Left lung (tissue), 4 donors: ENCODE measurements at regions not wholly inside any gene's neighbourhood (a gene's known extent, or its start where the extent isn't known, plus 50 kb on each side); places are given as distances from the start of the nearest gene placed in this dataset.
A peak's percentile ranks its signal among the peaks of the same experiment; 100 is the strongest.
"Not testable (repeated sequence)": the region's sequence is repeated elsewhere in the genome, so short reads cannot be mapped to it uniquely, and the experiment has no call there.

Experiments
- ATAC-seq: fragments of 200-7000 bp; cut with Tn5 transposase; one replicate; pipeline ENCODE4 v1.9.1; 2020; ENCODE audit warnings: moderate library complexity
- DNase-seq, 4 donors: peaks; one replicate each; pipeline ENCODE4 v3.0.0-alpha.2; 2013 to 2020
- H3K27ac ChIP-seq, 2 donors: fragments of 200-600 bp; sonication (generic) in 1 of 2; one replicate each; pipeline versions ENCODE4 v1.5.0 to v1.8.0; 2020 to 2021
- H3K27me3 ChIP-seq, 2 donors: fragments of 200-600 bp; sonication (generic) in 1 of 2; one replicate each; pipeline versions ENCODE4 v1.5.0 to v1.8.0; 2020 to 2021
- H3K36me3 ChIP-seq, 2 donors: fragments of 200-600 bp; sonication (generic) in 1 of 2; one replicate each; pipeline versions ENCODE4 v1.5.0 to v1.8.0; 2020 to 2021
- H3K4me1 ChIP-seq, 2 donors: fragments of 200-600 bp; one replicate each; pipeline ENCODE4 v1.8.0; 2021
- H3K4me3 ChIP-seq, 2 donors: fragments of 200-600 bp; sonication (generic) in 1 of 2; one replicate each; pipeline versions ENCODE4 v1.5.0 to v1.8.0; 2020 to 2021; ENCODE audit warnings: mild to moderate bottlenecking in 1 of 2
- H3K9me3 ChIP-seq, 2 donors: fragments of 200-600 bp; sonication (generic) in 1 of 2; one replicate each; pipeline versions ENCODE4 v1.5.0 to v1.8.0; 2020 to 2021
- CTCF ChIP-seq, 2 donors: fragments of 200-600 bp; sonication (generic) in 1 of 2; IDR thresholded peaks; one replicate each; pipeline versions ENCODE4 v1.5.0 to v1.8.0; 2021; ENCODE audit warnings: antibody characterized with exemption in 2 of 2
- intact Hi-C, 2 donors: fragments of 100-400 bp; cut with DNase I; formaldehyde crosslinking; loops; one replicate each; pipeline versions ENCODE4 v1.11.2 to v1.14.2; 2022
- donor health status: DM: no; HTN: yes; CAD: no.
- donor health status: DM: no; HTN: no; CAD: no.

GRCh38 chr18:60022671-60023276 lies 123.0 kb downstream of the PMAIP1 start:
- intact Hi-C loops = no loop called here
- peak; percentile 49 for ATAC-seq
- DNase-seq = no peak
- no peaks in the 10 kb centered on the region for H3K36me3 ChIP-seq
- H3K4me3 ChIP-seq = no peak overlapping the region
- no peaks in the 10 kb centered on the region for H3K9me3 ChIP-seq
- H3K4me1 ChIP-seq = no peaks in the 10 kb centered on the region
- H3K27me3 ChIP-seq = no peaks in the 10 kb centered on the region
- no peak for TF ChIP-seq CTCF (IDR thresholded peaks at IDR 0.05)
- no peak overlapping the region for H3K27ac ChIP-seq

GRCh38 chr18:60021556-60021955 lies 121.8 kb downstream of the PMAIP1 start:
- intact Hi-C loops = no loop called here
- TF ChIP-seq CTCF (IDR thresholded peaks at IDR 0.05) = no peak
- Histone ChIP-seq H3K36me3 (no peaks in the 10 kb centered on the region), H3K4me1 (no peaks in the 10 kb centered on the region), H3K27me3 (no peaks in the 10 kb centered on the region), H3K4me3 (no peak overlapping the region), H3K27ac (no peak overlapping the region), H3K9me3 (no peaks in the 10 kb centered on the region)
- DNase-seq (no peak), ATAC-seq (no peak)

- ATAC-seq (no peak), DNase-seq (no peak)
- TF ChIP-seq CTCF (IDR thresholded peaks at IDR 0.05) = no peak
- intact Hi-C loops = no loop called here
- no peaks in the 10 kb centered on the region for H3K36me3 ChIP-seq
- H3K27ac ChIP-seq = no peak overlapping the region
- no peaks in the 10 kb centered on the region for H3K27me3 ChIP-seq
- no peak overlapping the region for H3K4me3 ChIP-seq
- no peaks in the 10 kb centered on the region for H3K9me3 ChIP-seq
- H3K4me1 ChIP-seq = no peaks in the 10 kb centered on the region
Observed at GRCh38 chr18:60020107-60020925, 120.5 kb downstream of the PMAIP1 start.

- ATAC-seq = no peak
- Histone ChIP-seq H3K36me3 (no peaks in the 10 kb centered on the region), H3K4me1 (no peaks in the 10 kb centered on the region), H3K27ac (no peak overlapping the region), H3K27me3 (no peaks in the 10 kb centered on the region), H3K9me3 (no peaks in the 10 kb centered on the region), H3K4me3 (no peak overlapping the region)
- intact Hi-C loops = no loop called here
- no peak for TF ChIP-seq CTCF (IDR thresholded peaks at IDR 0.05)
- DNase-seq = no peak
Observed at GRCh38 chr18:60019463-60019840, 119.7 kb downstream of the PMAIP1 start.

- intact Hi-C loops = no loop called here
- no peaks in the 10 kb centered on the region for H3K4me1 ChIP-seq
- TF ChIP-seq CTCF (IDR thresholded peaks at IDR 0.05) = no peak
- DNase-seq (no peak), ATAC-seq (no peak)
- H3K27ac ChIP-seq = no peak overlapping the region
- no peaks in the 10 kb centered on the region for H3K27me3 ChIP-seq
- H3K9me3 ChIP-seq = no peaks in the 10 kb centered on the region
- no peak overlapping the region for H3K4me3 ChIP-seq
- H3K36me3 ChIP-seq = no peaks in the 10 kb centered on the region
Observed at GRCh38 chr18:60018618-60019462, 119.0 kb downstream of the PMAIP1 start.

GRCh38 chr18:60018134-60018533 lies 118.3 kb downstream of the PMAIP1 start:
- DNase-seq, intact Hi-C loops, H3K9me3 ChIP-seq, H3K4me3 ChIP-seq, ATAC-seq, H3K27ac ChIP-seq, H3K27me3 ChIP-seq, H3K36me3 ChIP-seq, H3K4me1 ChIP-seq: not testable (repeated sequence)
